ENCODE measurements at regions not wholly inside any gene's neighbourhood (a gene's known extent, or its start where the extent isn't known, plus 50 kb on each side); places are given as distances from the start of the nearest gene placed in this dataset.

DNA sequence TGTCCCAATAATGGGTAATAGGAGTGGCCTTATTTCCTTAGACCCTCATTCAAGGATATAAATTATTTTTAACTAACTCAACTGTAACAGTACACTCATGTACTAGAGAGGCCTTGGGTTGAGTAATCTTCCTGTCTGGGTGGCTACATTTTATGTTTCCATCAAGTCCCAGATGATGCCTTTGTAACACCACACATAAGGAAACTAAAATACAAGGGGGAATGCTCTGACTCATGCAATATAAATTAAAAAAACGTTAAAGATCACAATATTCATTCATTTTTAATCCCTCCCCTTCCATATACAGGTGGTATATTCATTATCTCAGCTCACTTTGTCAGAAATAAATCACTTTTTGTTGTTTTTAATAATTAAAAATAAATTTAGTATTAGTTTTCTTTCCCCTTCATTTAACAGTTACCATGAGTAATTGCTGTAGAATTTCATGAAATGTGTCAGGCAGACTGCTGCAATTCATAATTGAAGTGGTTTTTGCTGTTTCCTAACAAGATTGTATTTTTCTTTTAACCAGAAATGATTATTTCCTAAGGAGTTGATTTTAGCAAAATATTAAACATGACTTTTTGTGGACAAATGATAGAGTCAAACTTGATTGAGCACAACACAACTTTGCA is 1403.6 kb downstream of the SUCLG1 start:
- TF ChIP-seq, protein P1, sequence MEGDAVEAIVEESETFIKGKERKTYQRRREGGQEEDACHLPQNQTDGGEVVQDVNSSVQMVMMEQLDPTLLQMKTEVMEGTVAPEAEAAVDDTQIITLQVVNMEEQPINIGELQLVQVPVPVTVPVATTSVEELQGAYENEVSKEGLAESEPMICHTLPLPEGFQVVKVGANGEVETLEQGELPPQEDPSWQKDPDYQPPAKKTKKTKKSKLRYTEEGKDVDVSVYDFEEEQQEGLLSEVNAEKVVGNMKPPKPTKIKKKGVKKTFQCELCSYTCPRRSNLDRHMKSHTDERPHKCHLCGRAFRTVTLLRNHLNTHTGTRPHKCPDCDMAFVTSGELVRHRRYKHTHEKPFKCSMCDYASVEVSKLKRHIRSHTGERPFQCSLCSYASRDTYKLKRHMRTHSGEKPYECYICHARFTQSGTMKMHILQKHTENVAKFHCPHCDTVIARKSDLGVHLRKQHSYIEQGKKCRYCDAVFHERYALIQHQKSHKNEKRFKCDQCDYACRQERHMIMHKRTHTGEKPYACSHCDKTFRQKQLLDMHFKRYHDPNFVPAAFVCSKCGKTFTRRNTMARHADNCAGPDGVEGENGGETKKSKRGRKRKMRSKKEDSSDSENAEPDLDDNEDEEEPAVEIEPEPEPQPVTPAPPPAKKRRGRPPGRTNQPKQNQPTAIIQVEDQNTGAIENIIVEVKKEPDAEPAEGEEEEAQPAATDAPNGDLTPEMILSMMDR (IDR thresholded peaks at IDR 0.05; ENCODE audit: low read length): no peak
- TF ChIP-seq EZH2 (IDR thresholded peaks at IDR 0.05; ENCODE audit: borderline replicate concordance, low read length): no peak
